H1 (cell line): ENCODE measurements at regions not wholly inside any gene's neighbourhood (a gene's known extent, or its start where the extent isn't known, plus 50 kb on each side); places are given as distances from the start of the nearest gene placed in this dataset.

Source experiments
- BCL11A ChIP-seq, 2 experiments: IDR thresholded peaks; one replicate each; pipeline ENCODE4 v1.6.1; 2011; ENCODE audit warnings: low read depth in 2 of 2, low read length in 2 of 2, mild to moderate bottlenecking in 2 of 2
- CEBPB ChIP-seq: IDR thresholded peaks from 2 replicates; pipeline ENCODE4 v1.6.1; 2012; ENCODE audit warnings: low read depth, low read length
- JUN ChIP-seq: IDR thresholded peaks from 2 replicates; pipeline ENCODE4 v1.6.1; 2011; ENCODE audit warnings: low read depth, mild to moderate bottlenecking, improper control_type of control experiment, low read length
- ZNF274 ChIP-seq: IDR thresholded peaks from 2 replicates; pipeline ENCODE4 v1.7.0; 2012; ENCODE audit warnings: low read length, borderline replicate concordance; ENCODE audit errors: extremely low read depth

- TF ChIP-seq ZNF274 (no peak), CEBPB (no peak), BCL11A (IDR thresholded peaks at IDR 0.05; ENCODE audit: low read depth in 2 of 2, low read length in 2 of 2) (no peak), JUN (no peak)
Observed at GRCh38 chr6:56875523-56875922, 79.4 kb upstream of the BEND6 start (continued).
